H1 (cell line): ENCODE measurements at regions not wholly inside any gene's neighbourhood (a gene's known extent, or its start where the extent isn't known, plus 50 kb on each side); places are given as distances from the start of the nearest gene placed in this dataset.

Experiments used
- CTCF ChIA-PET: fragments of 300-600 bp; sonication (Branson Sonifier 250); formaldehyde crosslinking; loops from one replicate; lab custom pipeline; 2021; ENCODE audit not compliant: partially characterized antibody; lab: Charles Lee
- POLR2A ChIA-PET: fragments of 300-600 bp; sonication (Branson Sonifier 250); formaldehyde crosslinking; loops from one replicate; lab custom pipeline; 2021; ENCODE audit warnings: inconsistent platforms; ENCODE audit not compliant: partially characterized antibody; lab: Charles Lee
- DNase-seq, 2 experiments: peaks; one replicate each; pipeline versions ENCODE4 v3.0.0 to v3.0.0-alpha.2; 2010 to 2022; ENCODE audit warnings: low spot score in 2 of 2, low read depth in 1 of 2, mixed read lengths in 1 of 2
- FAIRE-seq: peaks from 2 replicates; lab custom pipeline; 2011; peaks lifted over from hg19 to GRCh38; lab: Jason Lieb, UNC
- H2AFZ ChIP-seq: 2 replicates; pipeline ENCODE4 v1.8.1; 2012; ENCODE audit warnings: low read length, inconsistent platforms
- H2AK5ac ChIP-seq: 2 replicates; pipeline ENCODE4 v1.6.1; 2013; ENCODE audit warnings: low read depth, low read length
- H2BK120ac ChIP-seq: replicated peaks from 2 replicates; pipeline ENCODE3; 2013; ENCODE audit warnings: low read depth, low read length, inconsistent platforms
- H2BK12ac ChIP-seq: 2 replicates; pipeline ENCODE4 v1.6.1; 2013; ENCODE audit warnings: low read depth, low read length
- H2BK15ac ChIP-seq: 2 replicates; pipeline ENCODE4 v1.6.1; 2013; ENCODE audit warnings: low read length
- H2BK20ac ChIP-seq: 2 replicates; pipeline ENCODE4 v1.6.1; 2013; ENCODE audit warnings: low read length
- H2BK5ac ChIP-seq: 2 replicates; pipeline ENCODE4 v1.6.1; 2013; ENCODE audit warnings: low read depth, low read length
- H3K14ac ChIP-seq: 2 replicates; pipeline ENCODE4 v1.6.1; 2013; ENCODE audit warnings: inconsistent platforms; ENCODE audit not compliant: insufficient read length
- H3K18ac ChIP-seq: 2 replicates; pipeline ENCODE4 v1.6.1; 2013; ENCODE audit warnings: low read length; ENCODE audit errors: extremely low read depth
- H3K23ac ChIP-seq: 2 replicates; pipeline ENCODE4 v1.6.1; 2013; ENCODE audit warnings: inconsistent platforms; ENCODE audit not compliant: insufficient read length
- H3K23me2 ChIP-seq: 2 replicates; pipeline ENCODE4 v1.6.1; 2013; ENCODE audit warnings: low read depth, low read length
- H3K27ac ChIP-seq: 2 replicates; pipeline ENCODE4 v1.6.1; 2011; ENCODE audit warnings: low read depth, low read length, inconsistent platforms
- H3K27me3 ChIP-seq, 4 experiments: replicated peaks in 1 of 4; 1 replicate in 1 of 4; 2 replicates in 3 of 4; pipeline versions ENCODE4 v1.6.1 to v1.8.1; 2011 to 2013; ENCODE audit warnings: low read length in 3 of 4, mild to moderate bottlenecking in 3 of 4, inconsistent platforms in 2 of 4, mixed read lengths in 2 of 4, moderate library complexity in 1 of 4; ENCODE audit not compliant: control insufficient read depth in 3 of 4, insufficient read depth in 3 of 4; ENCODE audit errors: extremely low read depth in 1 of 4
- H3K36me3 ChIP-seq, 4 experiments: 2 replicates each; pipeline versions ENCODE4 v1.6.1 to v1.8.1; 2011 to 2013; ENCODE audit warnings: mild to moderate bottlenecking in 4 of 4, low read length in 3 of 4, moderate library complexity in 2 of 4, control low read depth in 1 of 4, inconsistent platforms in 1 of 4; ENCODE audit not compliant: insufficient read depth in 4 of 4, control insufficient read depth in 2 of 4
- H3K4ac ChIP-seq: replicated peaks from 2 replicates; pipeline ENCODE3; 2013; ENCODE audit warnings: low read length, low read depth, mixed read lengths, inconsistent platforms; ENCODE audit not compliant: insufficient read length
- H3K4me1 ChIP-seq, 4 experiments: replicated peaks in 1 of 4; 1 replicate in 1 of 4; 2 replicates in 3 of 4; pipeline versions ENCODE4 v1.6.1 to v1.8.1; 2011 to 2013; ENCODE audit warnings: low read length in 3 of 4, inconsistent platforms in 2 of 4, mixed read lengths in 1 of 4; ENCODE audit not compliant: insufficient read depth in 4 of 4, control insufficient read depth in 3 of 4
- H3K4me2 ChIP-seq, 2 experiments: 2 replicates each; pipeline versions ENCODE4 v1.6.1 to v1.8.1; 2011 to 2013; ENCODE audit warnings: low read depth in 2 of 2, low read length in 2 of 2, control low read depth in 1 of 2, inconsistent platforms in 1 of 2, mild to moderate bottlenecking in 1 of 2; ENCODE audit not compliant: insufficient read depth in 1 of 2
- H3K4me3 ChIP-seq, 4 experiments: fragments of 200-600, 300-600 bp in 1 of 4; sonication (generic), shearing (Covaris generic), sonication (Bioruptor Twin) in 1 of 4; 2 replicates each; pipeline versions ENCODE4 v1.5.1 to v1.8.1; 2011 to 2016; ENCODE audit warnings: low read length in 4 of 4, low read depth in 3 of 4, control low read depth in 2 of 4, inconsistent platforms in 2 of 4, mild to moderate bottlenecking in 2 of 4, mixed read lengths in 1 of 4, moderate library complexity in 1 of 4; ENCODE audit not compliant: insufficient read depth in 2 of 4; ENCODE audit errors: extremely low read depth in 1 of 4
- H3K56ac ChIP-seq: replicated peaks from 2 replicates; pipeline ENCODE3; 2013; ENCODE audit warnings: low read depth, mild to moderate bottlenecking, mixed read lengths, low read length, inconsistent platforms; ENCODE audit not compliant: insufficient read length
- H3K79me1 ChIP-seq: 2 replicates; pipeline ENCODE4 v1.6.1; 2013; ENCODE audit warnings: low read depth, low read length, control low read depth
- H3K79me2 ChIP-seq, 2 experiments: 2 replicates each; pipeline versions ENCODE4 v1.6.1 to v1.8.1; 2012 to 2013; ENCODE audit warnings: low read length in 2 of 2, mild to moderate bottlenecking in 2 of 2, inconsistent platforms in 1 of 2; ENCODE audit not compliant: insufficient read depth in 2 of 2, control insufficient read depth in 1 of 2
- H3K9ac ChIP-seq, 4 experiments: replicated peaks in 1 of 4; 1 replicate in 1 of 4; 2 replicates in 3 of 4; pipeline versions ENCODE4 v1.6.1 to v1.8.1; 2011 to 2013; ENCODE audit warnings: low read depth in 3 of 4, low read length in 3 of 4, control low read depth in 2 of 4, mild to moderate bottlenecking in 2 of 4, moderate library complexity in 2 of 4, inconsistent platforms in 1 of 4; ENCODE audit errors: extremely low read depth in 1 of 4
- H3K9me3 ChIP-seq, 2 experiments: 2 replicates each; pipeline versions ENCODE4 v1.6.1 to v1.8.1; 2012 to 2013; ENCODE audit warnings: mild to moderate bottlenecking in 2 of 2, moderate library complexity in 2 of 2, control low read depth in 1 of 2, inconsistent platforms in 1 of 2, low read depth in 1 of 2, low read length in 1 of 2, mixed read lengths in 1 of 2; ENCODE audit not compliant: insufficient read depth in 2 of 2
- H4K20me1 ChIP-seq, 2 experiments: replicated peaks in 1 of 2; 2 replicates each; pipeline versions ENCODE3 to v1.8.1; 2011 to 2013; ENCODE audit warnings: inconsistent platforms in 2 of 2, low read length in 2 of 2, mild to moderate bottlenecking in 1 of 2; ENCODE audit not compliant: insufficient read depth in 2 of 2, control insufficient read depth in 1 of 2
- H4K5ac ChIP-seq: 2 replicates; pipeline ENCODE4 v1.6.1; 2013; ENCODE audit warnings: low read length, low read depth, mixed read lengths, inconsistent platforms; ENCODE audit not compliant: insufficient read length
- H4K8ac ChIP-seq: 2 replicates; pipeline ENCODE4 v1.8.0; 2013; ENCODE audit warnings: mild to moderate bottlenecking, moderate library complexity, low read length, inconsistent platforms; ENCODE audit not compliant: insufficient read depth; ENCODE audit errors: extremely low read depth
- H4K91ac ChIP-seq: replicated peaks from 2 replicates; pipeline ENCODE3; 2013; ENCODE audit warnings: low read length, mixed read lengths, inconsistent platforms; ENCODE audit not compliant: insufficient read length
- ATF2 ChIP-seq: IDR thresholded peaks from 2 replicates; pipeline ENCODE4 v1.6.1; 2012; ENCODE audit warnings: low read length, inconsistent platforms
- GABPA ChIP-seq: IDR thresholded peaks from 2 replicates; pipeline ENCODE4 v1.6.1; 2011; ENCODE audit warnings: mild to moderate bottlenecking, low read length, moderate library complexity, borderline replicate concordance; ENCODE audit not compliant: insufficient read depth
- SIX5 ChIP-seq: IDR thresholded peaks from 2 replicates; pipeline ENCODE4 v1.6.1; 2011; ENCODE audit warnings: mild to moderate bottlenecking, low read depth, low read length
- WGBS, 2 experiments: shearing (Covaris generic) in 1 of 2; methylation state at CpG; one replicate each; pipeline versions ENCODE4 v1.1.6 to v1.1.7; 2013 to 2015; ENCODE audit warnings: low lambda C conversion rate in 2 of 2, mixed read lengths in 2 of 2, inconsistent platforms in 1 of 2, low coverage in 1 of 2, missing lambda C conversion rate in 1 of 2; ENCODE audit not compliant: insufficient replicate concordance in 2 of 2, insufficient coverage in 1 of 2, insufficient read length in 1 of 2; ENCODE audit errors: extremely low coverage in 1 of 2, missing lambda C conversion rate in 1 of 2; 5-methylcytosine and 5-hydroxymethylcytosine counted together

GRCh38 chr14:44449680-44450079 is 57.4 kb downstream of the FSCB start:
- FAIRE-seq = no peak
- no peak overlapping the region for H3K4me3 ChIP-seq
- CTCF ChIA-PET = no interaction called here

More at GRCh38 chr14:44449680-44450079, 57.4 kb downstream of the FSCB start:
- Histone ChIP-seq H3K9me3 (no peaks in the 10 kb centered on the region), H4K8ac (no peak overlapping the region), H3K79me2 (no peaks in the 10 kb centered on the region), H3K4me2 (no peak overlapping the region), H3K36me3 (no peaks in the 10 kb centered on the region), H3K23me2 (no peaks in the 10 kb centered on the region), H2BK15ac (no peak overlapping the region), H2AFZ (no peak overlapping the region), H3K79me1 (no peaks in the 10 kb centered on the region), H2BK5ac (no peak overlapping the region), H2BK12ac (no peak overlapping the region), H4K20me1 (no peaks in the 10 kb centered on the region), H3K14ac (no peak overlapping the region), H2BK120ac (no peak overlapping the region), H3K27me3 (no peaks in the 10 kb centered on the region), H2BK20ac (no peak overlapping the region), H3K4me1 (no peaks in the 10 kb centered on the region), H2AK5ac (no peak overlapping the region), H4K91ac (no peak overlapping the region), H3K56ac (no peak overlapping the region), H4K5ac (no peak overlapping the region), H3K4ac (no peak overlapping the region), H3K18ac (no peak overlapping the region), H3K27ac (no peak overlapping the region), H3K23ac (no peak overlapping the region), H3K9ac (no peak overlapping the region)
- TF ChIP-seq SIX5 (no peak), ATF2 (no peak), GABPA (no peak)
- no peak for DNase-seq
- POLR2A ChIA-PET = no interaction called here
- WGBS, 2 experiments = 89% methylated on average over 2 of the region's 2 CpGs; no CpG with 5 or more reads in 1 of the 2 experiments
